Panc1 (cell line): ENCODE measurements at regions not wholly inside any gene's neighbourhood (a gene's known extent, or its start where the extent isn't known, plus 50 kb on each side); places are given as distances from the start of the nearest gene placed in this dataset.

ENCODE experiments used
- TCF7L2 ChIP-seq: IDR thresholded peaks from 2 replicates; pipeline ENCODE4 v1.6.1; 2011; ENCODE audit warnings: mild to moderate bottlenecking, low read depth, low read length, inconsistent platforms
- TF ChIP-seq, protein P1 (sequence below): fragments of 450-650 bp; IDR thresholded peaks from 2 replicates; pipeline ENCODE4 v1.5.1; 2017; ENCODE audit warnings: mild to moderate bottlenecking

DNA sequence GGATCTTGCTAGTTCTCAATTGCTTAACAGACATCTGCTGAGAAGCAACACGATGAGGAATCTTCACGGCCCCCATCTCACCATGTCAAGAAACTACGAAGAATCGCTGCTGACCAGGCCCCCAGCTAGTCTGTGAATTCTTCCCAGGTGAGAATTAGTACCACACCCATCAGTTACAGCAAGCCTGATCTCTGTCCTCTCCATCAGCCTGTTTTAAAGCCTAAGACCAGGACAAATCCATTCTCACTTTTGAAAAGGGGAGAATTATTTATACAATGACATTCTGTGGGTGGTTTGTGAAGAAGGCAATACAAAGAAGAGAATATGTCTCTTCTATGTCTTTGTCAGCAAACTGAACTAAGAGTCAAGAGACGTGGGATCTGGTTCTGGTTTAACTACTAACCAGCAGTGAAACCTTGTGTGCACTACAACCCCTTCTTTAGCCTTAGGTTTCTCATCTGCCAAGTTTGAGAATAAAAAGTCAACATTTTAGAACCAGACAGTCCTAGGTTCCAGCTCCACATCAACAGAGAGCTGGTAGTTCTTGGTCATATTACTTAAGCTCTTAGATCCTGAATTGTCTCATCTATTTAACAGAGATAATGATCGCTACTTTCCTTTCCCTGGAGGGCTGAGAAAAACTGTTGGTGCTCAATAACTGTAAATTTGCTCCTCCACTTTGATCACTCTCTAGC lies 160.4 kb upstream of the RORA start:
- TF ChIP-seq, protein P1, sequence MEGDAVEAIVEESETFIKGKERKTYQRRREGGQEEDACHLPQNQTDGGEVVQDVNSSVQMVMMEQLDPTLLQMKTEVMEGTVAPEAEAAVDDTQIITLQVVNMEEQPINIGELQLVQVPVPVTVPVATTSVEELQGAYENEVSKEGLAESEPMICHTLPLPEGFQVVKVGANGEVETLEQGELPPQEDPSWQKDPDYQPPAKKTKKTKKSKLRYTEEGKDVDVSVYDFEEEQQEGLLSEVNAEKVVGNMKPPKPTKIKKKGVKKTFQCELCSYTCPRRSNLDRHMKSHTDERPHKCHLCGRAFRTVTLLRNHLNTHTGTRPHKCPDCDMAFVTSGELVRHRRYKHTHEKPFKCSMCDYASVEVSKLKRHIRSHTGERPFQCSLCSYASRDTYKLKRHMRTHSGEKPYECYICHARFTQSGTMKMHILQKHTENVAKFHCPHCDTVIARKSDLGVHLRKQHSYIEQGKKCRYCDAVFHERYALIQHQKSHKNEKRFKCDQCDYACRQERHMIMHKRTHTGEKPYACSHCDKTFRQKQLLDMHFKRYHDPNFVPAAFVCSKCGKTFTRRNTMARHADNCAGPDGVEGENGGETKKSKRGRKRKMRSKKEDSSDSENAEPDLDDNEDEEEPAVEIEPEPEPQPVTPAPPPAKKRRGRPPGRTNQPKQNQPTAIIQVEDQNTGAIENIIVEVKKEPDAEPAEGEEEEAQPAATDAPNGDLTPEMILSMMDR, result no peak
- no peak for TF ChIP-seq TCF7L2
